ENCODE measurements at regions not wholly inside any gene's neighbourhood (a gene's known extent, or its start where the extent isn't known, plus 50 kb on each side); places are given as distances from the start of the nearest gene placed in this dataset.
"Not testable (repeated sequence)": the region's sequence is repeated elsewhere in the genome, so short reads cannot be mapped to it uniquely, and the experiment has no call there.

DNA sequence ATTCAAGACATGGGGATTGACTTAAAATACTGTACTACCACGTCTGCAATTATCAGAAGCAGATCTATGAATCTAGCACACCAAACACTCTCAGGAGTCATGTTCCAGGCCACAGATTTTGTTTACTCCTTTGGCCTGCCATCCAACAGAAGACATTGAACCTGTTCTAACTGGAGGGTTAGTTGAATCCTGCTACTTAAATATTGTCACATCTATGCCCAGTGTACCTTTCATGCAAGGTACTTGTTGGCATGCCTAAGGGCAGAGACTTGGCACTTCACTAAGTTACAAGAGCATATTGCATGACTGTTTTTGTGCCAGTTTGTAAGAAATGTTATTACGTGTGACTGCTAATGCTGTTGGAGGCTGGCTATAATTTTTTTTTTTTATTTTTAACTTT is 126.9 kb upstream of the BCOR start:
- ATAC-seq (ENCODE audit: low read depth) = no peak
- TF ChIP-seq, protein P1, sequence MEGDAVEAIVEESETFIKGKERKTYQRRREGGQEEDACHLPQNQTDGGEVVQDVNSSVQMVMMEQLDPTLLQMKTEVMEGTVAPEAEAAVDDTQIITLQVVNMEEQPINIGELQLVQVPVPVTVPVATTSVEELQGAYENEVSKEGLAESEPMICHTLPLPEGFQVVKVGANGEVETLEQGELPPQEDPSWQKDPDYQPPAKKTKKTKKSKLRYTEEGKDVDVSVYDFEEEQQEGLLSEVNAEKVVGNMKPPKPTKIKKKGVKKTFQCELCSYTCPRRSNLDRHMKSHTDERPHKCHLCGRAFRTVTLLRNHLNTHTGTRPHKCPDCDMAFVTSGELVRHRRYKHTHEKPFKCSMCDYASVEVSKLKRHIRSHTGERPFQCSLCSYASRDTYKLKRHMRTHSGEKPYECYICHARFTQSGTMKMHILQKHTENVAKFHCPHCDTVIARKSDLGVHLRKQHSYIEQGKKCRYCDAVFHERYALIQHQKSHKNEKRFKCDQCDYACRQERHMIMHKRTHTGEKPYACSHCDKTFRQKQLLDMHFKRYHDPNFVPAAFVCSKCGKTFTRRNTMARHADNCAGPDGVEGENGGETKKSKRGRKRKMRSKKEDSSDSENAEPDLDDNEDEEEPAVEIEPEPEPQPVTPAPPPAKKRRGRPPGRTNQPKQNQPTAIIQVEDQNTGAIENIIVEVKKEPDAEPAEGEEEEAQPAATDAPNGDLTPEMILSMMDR (IDR thresholded peaks at IDR 0.05) = no peak
- H3K9me3 Mint-ChIP-seq = no peaks in the 10 kb centered on the region
- DNase-seq = no peak
- H3K27ac Mint-ChIP-seq = no peak overlapping the region
- ChIA-PET POLR2A (no interaction called here), CTCF (no interaction called here)
- intact Hi-C loops (cut with micrococcal nuclease) = no loop called here
- H3K27me3 Mint-ChIP-seq = no peaks in the 10 kb centered on the region
- H3K4me1 Mint-ChIP-seq = no peaks in the 10 kb centered on the region
- H3K36me3 Mint-ChIP-seq (ENCODE audit: low read depth) = no peaks in the 10 kb centered on the region
- H3K4me3 Mint-ChIP-seq = no peak overlapping the region

GRCh38 chrX:40222612-40223011 is 124.9 kb upstream of the BCOR start:
- DNase-seq; H3K9me3 Mint-ChIP-seq; intact Hi-C loops (cut with micrococcal nuclease); H3K4me3 Mint-ChIP-seq; H3K36me3 Mint-ChIP-seq (ENCODE audit: low read depth); ATAC-seq (ENCODE audit: low read depth); CTCF ChIA-PET; H3K4me1 Mint-ChIP-seq; H3K27me3 Mint-ChIP-seq; H3K27ac Mint-ChIP-seq: not testable (repeated sequence)
- POLR2A ChIA-PET = interaction anchor here (0.6 kb wide), 1 partner anchor 39 kb away, joined by 4 read pairs; no protein-coding TSS in a partner anchor

DNA sequence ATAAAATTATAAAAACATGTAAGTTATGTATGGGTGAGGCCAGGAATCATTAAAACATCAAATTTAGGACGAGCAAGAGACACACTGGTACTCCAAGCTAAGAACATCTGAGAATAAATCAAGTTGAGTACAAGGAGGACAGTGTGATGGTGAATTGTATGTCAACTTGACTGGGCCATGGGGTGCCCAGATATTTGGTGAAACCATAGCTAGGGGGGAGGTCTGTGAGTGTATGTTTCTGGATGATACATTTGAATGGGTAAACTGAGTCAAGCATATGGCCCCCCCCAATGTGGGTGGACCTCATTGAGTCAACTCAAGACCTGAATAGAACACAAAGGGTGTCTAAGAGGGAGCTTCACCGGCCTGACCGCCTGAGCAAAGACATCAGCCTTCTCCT is 115.3 kb upstream of the BCOR start:
- Mint-ChIP-seq H3K36me3 (ENCODE audit: low read depth) (no peaks in the 10 kb centered on the region), H3K4me1 (peaks cover 3% of the 10 kb centered on the region), H3K27me3 (no peaks in the 10 kb centered on the region), H3K4me3 (no peak overlapping the region), H3K9me3 (peaks cover 4% of the 10 kb centered on the region), H3K27ac (no peak overlapping the region)
- ATAC-seq (ENCODE audit: low read depth) (no peak), DNase-seq (no peak)
- TF ChIP-seq, protein P1 (IDR thresholded peaks at IDR 0.05) = no peak
- CTCF ChIA-PET = no interaction called here
- intact Hi-C loops (cut with micrococcal nuclease) = no loop called here
- POLR2A ChIA-PET = no interaction called here

DNA sequence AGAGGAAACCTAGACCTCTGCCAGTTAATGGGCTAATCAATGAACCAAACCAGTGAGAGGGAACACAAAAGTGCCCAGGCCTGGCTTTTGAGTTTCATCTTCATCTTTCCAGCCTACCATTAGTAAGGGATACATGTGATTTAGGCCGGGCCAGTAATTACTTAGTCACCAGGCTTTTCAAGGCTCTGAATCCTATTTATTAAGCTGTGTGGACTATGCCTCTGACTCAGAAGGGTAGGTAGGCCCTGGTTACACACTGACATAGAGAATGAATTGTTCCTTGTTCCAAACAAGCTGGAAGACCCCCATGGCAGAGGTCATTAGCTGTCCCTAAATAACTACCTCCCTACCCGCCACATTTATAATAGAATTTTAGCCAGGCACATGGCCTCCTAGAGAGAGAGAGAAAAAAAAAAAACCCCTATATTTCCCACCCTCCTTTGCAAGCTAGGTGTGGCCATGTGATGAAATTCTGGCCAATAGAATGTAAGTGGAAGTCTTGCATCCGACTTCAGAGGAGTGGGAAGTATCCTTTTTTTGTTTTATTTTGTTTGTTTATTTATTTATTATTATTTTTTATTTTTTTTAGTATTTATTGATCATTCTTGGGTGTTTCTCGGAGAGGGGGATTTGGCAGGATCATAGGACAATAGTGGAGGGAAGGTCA is 112.3 kb upstream of the BCOR start:
- POLR2A ChIA-PET = no interaction called here
- intact Hi-C loops (cut with micrococcal nuclease) = loop anchor here (2.0 to 5.0 kb wide), 2 partner anchors 33 to 43 kb away; no protein-coding TSS in a partner anchor
- no peaks in the 10 kb centered on the region for H3K27me3 Mint-ChIP-seq
- H3K36me3 Mint-ChIP-seq (ENCODE audit: low read depth) = no peaks in the 10 kb centered on the region
- TF ChIP-seq, protein P1 (IDR thresholded peaks at IDR 0.05) = no peak
- H3K4me1 Mint-ChIP-seq = peaks cover 8% of the 10 kb centered on the region
- CTCF ChIA-PET = no interaction called here
- no peak for DNase-seq
- H3K27ac Mint-ChIP-seq = no peak overlapping the region
- peaks cover 4% of the 10 kb centered on the region for H3K9me3 Mint-ChIP-seq
- no peak for ATAC-seq (ENCODE audit: low read depth)
- H3K4me3 Mint-ChIP-seq = no peak overlapping the region

DNA sequence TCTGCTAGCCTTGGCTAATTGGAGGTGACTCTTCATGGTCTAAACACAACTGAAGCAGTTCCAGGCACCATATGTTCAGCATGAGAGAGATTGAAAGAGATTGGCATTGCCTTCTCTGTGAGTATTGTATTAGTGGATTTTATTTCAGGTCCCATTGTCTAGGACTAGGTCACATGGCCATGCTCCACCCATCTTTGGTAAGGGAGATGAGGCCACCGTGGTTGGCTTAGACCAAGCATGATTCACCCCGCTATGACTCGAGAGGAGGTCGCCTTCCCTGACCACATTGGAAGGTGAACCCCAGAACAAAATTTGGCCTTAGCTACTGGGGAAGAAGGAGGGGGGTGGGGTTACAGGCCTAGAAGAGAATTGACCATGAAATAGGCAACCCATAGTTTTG is 109.9 kb upstream of the BCOR start:
- DNase-seq (no peak), ATAC-seq (ENCODE audit: low read depth) (peak; percentile 45)
- Mint-ChIP-seq H3K4me1 (peaks cover 12% of the 10 kb centered on the region), H3K36me3 (ENCODE audit: low read depth) (no peaks in the 10 kb centered on the region), H3K27me3 (no peaks in the 10 kb centered on the region), H3K4me3 (no peak overlapping the region), H3K9me3 (no peaks in the 10 kb centered on the region), H3K27ac (no peak overlapping the region)
- CTCF ChIA-PET = no interaction called here
- TF ChIP-seq, protein P1 (IDR thresholded peaks at IDR 0.05) = no peak
- intact Hi-C loops (cut with micrococcal nuclease) = loop anchor here (2.0 to 5.0 kb wide), 2 partner anchors 31 to 40 kb away; no protein-coding TSS in a partner anchor
- POLR2A ChIA-PET = interaction anchor here (0.8 to 0.9 kb wide), 2 partner anchors 31 to 33 kb away, joined by 3 to 4 read pairs; no protein-coding TSS in a partner anchor

Data from activated B cell treated with CpG ODN at 0.5 μM for 24 hours (primary cell).